ENCODE measurements at regions not wholly inside any gene's neighbourhood (a gene's known extent, or its start where the extent isn't known, plus 50 kb on each side); places are given as distances from the start of the nearest gene placed in this dataset.

- WGBS, 4 donors = 81 to 88% (median 83%) methylated on average over 9 of the region's 9 CpGs
- no peak for ATAC-seq
- no peak overlapping the region for H3K4me3 ChIP-seq
- H3K27me3 ChIP-seq = peaks cover 0 to 4% (median 0%) of the 10 kb centered on the region in 9 donors
- no peaks in the 10 kb centered on the region for H3K36me3 ChIP-seq
- no peaks in the 10 kb centered on the region for H3K9me3 ChIP-seq
- no peak for TF ChIP-seq POLR2A (IDR thresholded peaks at IDR 0.05)
- TF ChIP-seq, protein P1, sequence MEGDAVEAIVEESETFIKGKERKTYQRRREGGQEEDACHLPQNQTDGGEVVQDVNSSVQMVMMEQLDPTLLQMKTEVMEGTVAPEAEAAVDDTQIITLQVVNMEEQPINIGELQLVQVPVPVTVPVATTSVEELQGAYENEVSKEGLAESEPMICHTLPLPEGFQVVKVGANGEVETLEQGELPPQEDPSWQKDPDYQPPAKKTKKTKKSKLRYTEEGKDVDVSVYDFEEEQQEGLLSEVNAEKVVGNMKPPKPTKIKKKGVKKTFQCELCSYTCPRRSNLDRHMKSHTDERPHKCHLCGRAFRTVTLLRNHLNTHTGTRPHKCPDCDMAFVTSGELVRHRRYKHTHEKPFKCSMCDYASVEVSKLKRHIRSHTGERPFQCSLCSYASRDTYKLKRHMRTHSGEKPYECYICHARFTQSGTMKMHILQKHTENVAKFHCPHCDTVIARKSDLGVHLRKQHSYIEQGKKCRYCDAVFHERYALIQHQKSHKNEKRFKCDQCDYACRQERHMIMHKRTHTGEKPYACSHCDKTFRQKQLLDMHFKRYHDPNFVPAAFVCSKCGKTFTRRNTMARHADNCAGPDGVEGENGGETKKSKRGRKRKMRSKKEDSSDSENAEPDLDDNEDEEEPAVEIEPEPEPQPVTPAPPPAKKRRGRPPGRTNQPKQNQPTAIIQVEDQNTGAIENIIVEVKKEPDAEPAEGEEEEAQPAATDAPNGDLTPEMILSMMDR (IDR thresholded peaks at IDR 0.05) = no peak
- no peak for DNase-seq
- intact Hi-C loops (cut with DNase I) = no loop called here
- no peaks in the 10 kb centered on the region for H3K4me1 ChIP-seq
- no peak overlapping the region for H3K27ac ChIP-seq
Measured at GRCh38 chr10:129179245-129179971, 287.6 kb upstream of the MGMT start.

GRCh38 chr10:129179972-129180678, 286.9 kb upstream of the MGMT start:
- intact Hi-C loops (cut with DNase I) = no loop called here
- no peak overlapping the region for H3K27ac ChIP-seq
- no peaks in the 10 kb centered on the region for H3K9me3 ChIP-seq
- H3K36me3 ChIP-seq = no peaks in the 10 kb centered on the region
- no peak for DNase-seq
- 90 to 91% (median 91%) methylated on average over 11 of the region's 11 CpGs for WGBS, 4 donors
- no peak for TF ChIP-seq POLR2A (IDR thresholded peaks at IDR 0.05)
- TF ChIP-seq, protein P1 (IDR thresholded peaks at IDR 0.05) = no peak
- H3K4me1 ChIP-seq = no peaks in the 10 kb centered on the region
- H3K4me3 ChIP-seq = no peak overlapping the region
- H3K27me3 ChIP-seq = peaks cover 0 to 2% (median 0%) of the 10 kb centered on the region in 9 donors
- no peak for ATAC-seq

DNA sequence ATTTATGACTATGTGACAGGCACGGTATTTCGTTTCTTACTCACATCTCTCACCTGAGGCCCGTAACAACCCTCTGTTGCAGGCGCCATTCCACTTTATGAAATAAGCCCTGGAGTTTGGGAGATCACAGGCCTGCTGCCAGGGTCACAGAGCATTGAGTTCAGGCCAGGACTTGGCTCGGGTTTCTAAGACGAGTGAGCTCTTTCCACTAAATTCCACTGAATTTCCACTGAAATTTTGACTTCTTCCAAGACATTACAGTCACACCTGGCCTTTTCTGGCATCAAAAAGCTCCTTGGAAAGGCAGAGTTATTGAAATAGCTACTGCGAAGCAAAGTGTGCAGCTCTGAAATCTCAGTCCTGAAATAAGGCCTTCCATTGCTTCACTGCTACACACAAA, 282.8 kb upstream of the MGMT start:
- Histone ChIP-seq H3K9me3 (peaks cover 0 to 24% (median 0%) of the 10 kb centered on the region in 12 donors), H3K4me3 (no peak overlapping the region), H3K36me3 (no peaks in the 10 kb centered on the region), H3K27ac (no peak overlapping the region), H3K27me3 (no peaks in the 10 kb centered on the region), H3K4me1 (no peaks in the 10 kb centered on the region)
- ATAC-seq = no peak
- intact Hi-C loops (cut with DNase I) = no loop called here
- no peak for DNase-seq
- 70 to 78% (median 74%) methylated on average over 7 of the region's 7 CpGs for WGBS, 4 donors
- TF ChIP-seq, protein P1 (IDR thresholded peaks at IDR 0.05) = no peak
- TF ChIP-seq POLR2A (IDR thresholded peaks at IDR 0.05) = no peak

- ATAC-seq = no peak
- peaks cover 0 to 4% (median 0%) of the 10 kb centered on the region in 9 donors for H3K27me3 ChIP-seq
- TF ChIP-seq POLR2A (IDR thresholded peaks at IDR 0.05) = no peak
- TF ChIP-seq, protein P1 (IDR thresholded peaks at IDR 0.05) = no peak
- H3K9me3 ChIP-seq = peaks cover 0 to 27% (median 0%) of the 10 kb centered on the region in 12 donors
- H3K36me3 ChIP-seq = no peaks in the 10 kb centered on the region
- intact Hi-C loops (cut with DNase I) = no loop called here
- no peak overlapping the region for H3K27ac ChIP-seq
- no peak for DNase-seq
- WGBS, 4 donors = 47 to 77% (median 58%) methylated on average over 2 of the region's 2 CpGs
- H3K4me1 ChIP-seq = peaks cover 0 to 7% (median 2%) of the 10 kb centered on the region in 12 donors
- no peak overlapping the region for H3K4me3 ChIP-seq
Measured at GRCh38 chr10:129187331-129187730, 279.7 kb upstream of the MGMT start.
